GM19324 (cell line): ENCODE measurements at regions not wholly inside any gene's neighbourhood (a gene's known extent, or its start where the extent isn't known, plus 50 kb on each side); places are given as distances from the start of the nearest gene placed in this dataset.
"Not testable (repeated sequence)": the region's sequence is repeated elsewhere in the genome, so short reads cannot be mapped to it uniquely, and the experiment has no call there.

Experiments used
- ATAC-seq: cut with Tn5 transposase; IDR thresholded peaks from one replicate; pipeline ENCODE4 v1.9.1; 2021; ENCODE audit warnings: mild to moderate bottlenecking, moderate library complexity; ENCODE audit not compliant: unreplicated experiment, low FRiP score

- no peak for ATAC-seq
These were observed 175.4 kb downstream of the CDC14C start for GRCh38 chr7:49099587-49100326.

- ATAC-seq: not testable (repeated sequence)
These were observed 176.8 kb downstream of the CDC14C start for GRCh38 chr7:49100908-49101740.

GRCh38 chr7:49102411-49102810, 178.1 kb downstream of the CDC14C start:
- ATAC-seq: no peak

GRCh38 chr7:49111706-49112105, 187.4 kb downstream of the CDC14C start:
- no peak for ATAC-seq

- no peak for ATAC-seq
These were observed 187.9 kb downstream of the CDC14C start for GRCh38 chr7:49112222-49112621.

GRCh38 chr7:49112647-49113046, 188.3 kb downstream of the CDC14C start:
- ATAC-seq: no peak

GRCh38 chr7:49119706-49120105, 195.4 kb downstream of the CDC14C start:
- ATAC-seq: no peak

- ATAC-seq: no peak
These were observed 200.9 kb downstream of the CDC14C start for GRCh38 chr7:49125246-49125645.

- ATAC-seq: no peak
These were observed 203.1 kb downstream of the CDC14C start for GRCh38 chr7:49127359-49127913.

GRCh38 chr7:49137978-49138377, 213.6 kb downstream of the CDC14C start:
- no peak for ATAC-seq

GRCh38 chr7:49150486-49150885, 226.1 kb downstream of the CDC14C start:
- ATAC-seq: no peak

- ATAC-seq: no peak
These were observed 226.8 kb downstream of the CDC14C start for GRCh38 chr7:49151146-49151545.

GRCh38 chr7:49158321-49158720, 234.0 kb downstream of the CDC14C start:
- no peak for ATAC-seq

GRCh38 chr7:49159536-49159935, 235.2 kb downstream of the CDC14C start:
- no peak for ATAC-seq

GRCh38 chr7:49166441-49166840, 242.1 kb downstream of the CDC14C start:
- no peak for ATAC-seq

- no peak for ATAC-seq
These were observed 248.3 kb downstream of the CDC14C start for GRCh38 chr7:49172639-49173038.

- no peak for ATAC-seq
These were observed 250.0 kb downstream of the CDC14C start for GRCh38 chr7:49174396-49174795.

- ATAC-seq: no peak
These were observed 263.4 kb downstream of the CDC14C start for GRCh38 chr7:49187543-49188268.

GRCh38 chr7:49228426-49229098, 304.2 kb downstream of the CDC14C start:
- no peak for ATAC-seq

- no peak for ATAC-seq
These were observed 304.9 kb downstream of the CDC14C start for GRCh38 chr7:49229246-49229645.
